ENCODE measurements at regions not wholly inside any gene's neighbourhood (a gene's known extent, or its start where the extent isn't known, plus 50 kb on each side); places are given as distances from the start of the nearest gene placed in this dataset.

DNA sequence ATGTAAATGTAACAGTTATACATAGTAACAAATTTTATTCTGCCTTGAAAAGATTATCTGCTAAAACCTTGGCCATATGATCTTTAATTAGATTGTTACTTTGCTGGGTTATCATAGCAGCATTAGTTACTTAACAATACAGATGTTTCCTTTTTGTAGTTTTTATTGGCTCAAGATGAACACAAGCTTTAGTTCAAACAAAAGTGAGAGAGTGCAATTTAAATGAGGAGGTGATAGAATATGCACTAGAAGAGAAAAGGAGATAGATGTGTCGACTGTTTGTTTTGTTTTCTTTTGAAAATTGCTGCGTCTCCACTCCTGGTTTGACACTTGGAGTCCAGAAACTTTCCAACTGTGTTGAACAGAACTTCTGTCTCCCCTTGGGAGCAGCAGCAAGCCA, 91.4 kb upstream of the CAV2 start:
- TF ChIP-seq EZH2 (IDR thresholded peaks at IDR 0.05; ENCODE audit: low read depth) = no peak
- TF ChIP-seq, protein P1, sequence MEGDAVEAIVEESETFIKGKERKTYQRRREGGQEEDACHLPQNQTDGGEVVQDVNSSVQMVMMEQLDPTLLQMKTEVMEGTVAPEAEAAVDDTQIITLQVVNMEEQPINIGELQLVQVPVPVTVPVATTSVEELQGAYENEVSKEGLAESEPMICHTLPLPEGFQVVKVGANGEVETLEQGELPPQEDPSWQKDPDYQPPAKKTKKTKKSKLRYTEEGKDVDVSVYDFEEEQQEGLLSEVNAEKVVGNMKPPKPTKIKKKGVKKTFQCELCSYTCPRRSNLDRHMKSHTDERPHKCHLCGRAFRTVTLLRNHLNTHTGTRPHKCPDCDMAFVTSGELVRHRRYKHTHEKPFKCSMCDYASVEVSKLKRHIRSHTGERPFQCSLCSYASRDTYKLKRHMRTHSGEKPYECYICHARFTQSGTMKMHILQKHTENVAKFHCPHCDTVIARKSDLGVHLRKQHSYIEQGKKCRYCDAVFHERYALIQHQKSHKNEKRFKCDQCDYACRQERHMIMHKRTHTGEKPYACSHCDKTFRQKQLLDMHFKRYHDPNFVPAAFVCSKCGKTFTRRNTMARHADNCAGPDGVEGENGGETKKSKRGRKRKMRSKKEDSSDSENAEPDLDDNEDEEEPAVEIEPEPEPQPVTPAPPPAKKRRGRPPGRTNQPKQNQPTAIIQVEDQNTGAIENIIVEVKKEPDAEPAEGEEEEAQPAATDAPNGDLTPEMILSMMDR (conservative IDR thresholded peaks at IDR 0.05) = no peak

All from PC-9 (cell line).